ENCODE measurements at regions not wholly inside any gene's neighbourhood (a gene's known extent, or its start where the extent isn't known, plus 50 kb on each side); places are given as distances from the start of the nearest gene placed in this dataset.

GRCh38 chr12:59076622-59077021 is 156.3 kb upstream of the LRIG3 start:
- H3K4me1 ChIP-seq = peaks cover 44% of the 10 kb centered on the region
- TF ChIP-seq POLR2AphosphoS5 (IDR thresholded peaks at IDR 0.05) = no peak
- TF ChIP-seq POLR2A (IDR thresholded peaks at IDR 0.05) = no peak
- TF ChIP-seq EP300 (IDR thresholded peaks at IDR 0.05) = no peak
- TF ChIP-seq, protein P1, sequence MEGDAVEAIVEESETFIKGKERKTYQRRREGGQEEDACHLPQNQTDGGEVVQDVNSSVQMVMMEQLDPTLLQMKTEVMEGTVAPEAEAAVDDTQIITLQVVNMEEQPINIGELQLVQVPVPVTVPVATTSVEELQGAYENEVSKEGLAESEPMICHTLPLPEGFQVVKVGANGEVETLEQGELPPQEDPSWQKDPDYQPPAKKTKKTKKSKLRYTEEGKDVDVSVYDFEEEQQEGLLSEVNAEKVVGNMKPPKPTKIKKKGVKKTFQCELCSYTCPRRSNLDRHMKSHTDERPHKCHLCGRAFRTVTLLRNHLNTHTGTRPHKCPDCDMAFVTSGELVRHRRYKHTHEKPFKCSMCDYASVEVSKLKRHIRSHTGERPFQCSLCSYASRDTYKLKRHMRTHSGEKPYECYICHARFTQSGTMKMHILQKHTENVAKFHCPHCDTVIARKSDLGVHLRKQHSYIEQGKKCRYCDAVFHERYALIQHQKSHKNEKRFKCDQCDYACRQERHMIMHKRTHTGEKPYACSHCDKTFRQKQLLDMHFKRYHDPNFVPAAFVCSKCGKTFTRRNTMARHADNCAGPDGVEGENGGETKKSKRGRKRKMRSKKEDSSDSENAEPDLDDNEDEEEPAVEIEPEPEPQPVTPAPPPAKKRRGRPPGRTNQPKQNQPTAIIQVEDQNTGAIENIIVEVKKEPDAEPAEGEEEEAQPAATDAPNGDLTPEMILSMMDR (IDR thresholded peaks at IDR 0.05) = no peak

GRCh38 chr12:59075968-59076490 is 155.7 kb upstream of the LRIG3 start:
- Histone ChIP-seq H3K27ac (no peak overlapping the region), H3K27me3 (no peaks in the 10 kb centered on the region), H3K9me3 (no peaks in the 10 kb centered on the region), H3K36me3 (no peaks in the 10 kb centered on the region), H3K4me3 (no peak overlapping the region), H3K4me1 (peaks cover 44% of the 10 kb centered on the region)
- WGBS = 84% methylated on average over 4 of the region's 4 CpGs
- TF ChIP-seq, protein P1 (IDR thresholded peaks at IDR 0.05) = no peak
- TF ChIP-seq EP300 (IDR thresholded peaks at IDR 0.05) (no peak), POLR2A (IDR thresholded peaks at IDR 0.05) (no peak)
- no peak for DNase-seq (ENCODE audit: low spot score in 2 of 2)

More at GRCh38 chr12:59076622-59077021, 156.3 kb upstream of the LRIG3 start:
- Histone ChIP-seq H3K27ac (peak overlapping the region; percentile 81), H3K27me3 (no peaks in the 10 kb centered on the region), H3K4me3 (no peak overlapping the region), H3K36me3 (no peaks in the 10 kb centered on the region), H3K9me3 (no peaks in the 10 kb centered on the region)
- no peak for DNase-seq (ENCODE audit: low spot score in 2 of 2)
- 46% methylated on average over 1 of the region's 1 CpG for WGBS

DNA sequence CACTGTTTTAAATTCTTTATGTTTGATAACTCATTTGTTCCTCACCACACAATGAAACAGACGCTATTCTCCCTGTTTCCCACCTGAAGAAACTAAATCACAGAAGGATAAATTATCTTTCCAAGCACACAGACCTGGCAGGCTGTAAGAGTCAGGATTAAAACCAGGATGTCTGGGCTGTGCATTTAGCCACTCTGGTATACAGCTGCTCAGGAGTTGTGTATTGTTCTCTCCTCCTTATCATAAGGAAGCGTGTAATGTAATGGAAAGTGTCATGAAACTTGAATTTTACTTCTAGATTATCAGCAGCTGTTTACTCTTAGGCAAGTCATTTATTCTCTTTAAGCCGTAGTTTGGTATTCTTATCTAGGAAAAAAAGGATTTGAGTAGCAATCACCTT is 154.8 kb upstream of the LRIG3 start:
- H3K36me3 ChIP-seq = no peaks in the 10 kb centered on the region
- 87% methylated on average over 3 of the region's 3 CpGs for WGBS
- H3K27me3 ChIP-seq = no peaks in the 10 kb centered on the region
- H3K9me3 ChIP-seq = no peaks in the 10 kb centered on the region
- TF ChIP-seq POLR2A (IDR thresholded peaks at IDR 0.05) = no peak
- no peak for TF ChIP-seq EP300 (IDR thresholded peaks at IDR 0.05)
- TF ChIP-seq, protein P1 (IDR thresholded peaks at IDR 0.05) = no peak
- TF ChIP-seq POLR2AphosphoS5 (IDR thresholded peaks at IDR 0.05) = no peak
- H3K4me1 ChIP-seq = peaks cover 53% of the 10 kb centered on the region
- DNase-seq (ENCODE audit: low spot score in 2 of 2) = no peak
- H3K4me3 ChIP-seq = no peak overlapping the region
- no peak overlapping the region for H3K27ac ChIP-seq

GRCh38 chr12:59070322-59070933 is 150.1 kb upstream of the LRIG3 start:
- no peaks in the 10 kb centered on the region for H3K27me3 ChIP-seq
- H3K9me3 ChIP-seq = no peaks in the 10 kb centered on the region
- no peak for DNase-seq (ENCODE audit: low spot score in 2 of 2)
- peaks cover 17% of the 10 kb centered on the region for H3K4me1 ChIP-seq
- 31% methylated on average over 3 of the region's 3 CpGs for WGBS
- H3K4me3 ChIP-seq = no peak overlapping the region
- H3K27ac ChIP-seq = no peak overlapping the region
- TF ChIP-seq, protein P1 (IDR thresholded peaks at IDR 0.05) = no peak
- TF ChIP-seq POLR2AphosphoS5 (IDR thresholded peaks at IDR 0.05) = no peak
- no peak for TF ChIP-seq EP300 (IDR thresholded peaks at IDR 0.05)
- TF ChIP-seq POLR2A (IDR thresholded peaks at IDR 0.05) = no peak
- no peaks in the 10 kb centered on the region for H3K36me3 ChIP-seq

DNA sequence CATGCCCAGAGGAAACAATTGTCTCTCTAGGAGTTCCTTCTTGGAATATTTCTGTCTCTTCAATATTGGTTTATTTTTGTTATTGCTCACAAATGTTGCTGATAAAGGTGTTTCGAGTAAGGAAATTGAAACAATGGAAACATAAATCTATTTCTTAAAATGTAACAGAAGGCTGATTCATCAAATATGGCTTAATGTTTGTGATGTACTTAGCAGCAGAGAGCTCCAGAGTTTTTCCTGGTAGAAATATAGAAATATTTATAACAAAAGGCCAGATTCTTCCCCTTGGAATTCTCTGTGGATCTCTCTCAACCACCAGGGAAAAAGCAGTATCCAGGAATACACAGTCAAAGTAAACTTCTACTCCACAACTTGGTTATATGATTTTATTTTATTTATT is 149.2 kb upstream of the LRIG3 start:
- no peak overlapping the region for H3K27ac ChIP-seq
- TF ChIP-seq POLR2A (IDR thresholded peaks at IDR 0.05) = no peak
- TF ChIP-seq, protein P1 (IDR thresholded peaks at IDR 0.05) = no peak
- TF ChIP-seq EP300 (IDR thresholded peaks at IDR 0.05) = no peak
- no peak for TF ChIP-seq POLR2AphosphoS5 (IDR thresholded peaks at IDR 0.05)
- peaks cover 9% of the 10 kb centered on the region for H3K4me1 ChIP-seq
- WGBS = 58% methylated on average over 1 of the region's 1 CpG
- no peaks in the 10 kb centered on the region for H3K9me3 ChIP-seq
- H3K27me3 ChIP-seq = no peaks in the 10 kb centered on the region
- H3K4me3 ChIP-seq = no peak overlapping the region
- no peaks in the 10 kb centered on the region for H3K36me3 ChIP-seq
- DNase-seq (ENCODE audit: low spot score in 2 of 2) = no peak
